ENCODE measurements at regions not wholly inside any gene's neighbourhood (a gene's known extent, or its start where the extent isn't known, plus 50 kb on each side); places are given as distances from the start of the nearest gene placed in this dataset.
"Not testable (repeated sequence)": the region's sequence is repeated elsewhere in the genome, so short reads cannot be mapped to it uniquely, and the experiment has no call there.

DNA sequence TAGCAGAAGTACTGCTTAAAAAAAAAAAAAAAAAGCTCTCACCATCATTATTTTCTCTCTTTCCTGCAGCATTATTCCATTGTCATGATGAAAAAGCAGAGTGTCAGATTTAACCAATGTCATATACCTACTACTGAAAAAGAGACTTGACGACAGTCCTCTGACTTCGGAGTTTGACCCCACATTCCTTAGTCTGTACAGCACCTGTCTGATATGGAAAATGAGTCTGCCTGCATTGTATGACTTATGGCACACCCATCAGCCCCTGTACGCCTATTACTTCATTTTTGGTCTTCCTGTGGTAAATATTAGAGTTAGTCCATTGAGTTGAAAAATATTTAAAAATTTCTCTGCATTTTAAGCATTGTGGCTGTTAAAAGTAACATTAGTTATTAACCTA, 54.5 kb upstream of the NOX4 start:
- no peaks in the 10 kb centered on the region for H3K36me3 ChIP-seq (ENCODE audit: control insufficient read depth in 1 of 2, insufficient read depth in 2 of 2, low read depth in 1 of 2, low read length in 2 of 2)

DNA sequence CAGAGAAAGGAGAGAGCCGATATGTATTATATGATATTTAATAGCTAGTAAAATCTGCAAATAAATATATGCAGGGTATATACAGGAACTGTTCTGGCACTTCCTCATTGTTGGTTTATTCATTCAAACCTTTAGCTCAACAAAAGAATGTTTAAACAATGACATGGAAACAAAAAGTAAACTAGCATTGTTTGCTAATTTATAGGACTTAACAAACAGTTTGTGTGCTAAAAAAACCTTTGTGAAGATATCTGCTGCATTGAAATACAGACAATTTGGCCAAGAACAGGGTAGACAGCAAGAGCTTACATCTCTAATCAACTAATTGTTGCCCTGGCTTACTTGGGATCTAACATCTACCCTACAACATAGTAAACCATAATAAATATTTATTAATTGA, 64.6 kb upstream of the NOX4 start:
- H2BK12ac ChIP-seq (ENCODE audit: low read length in 2 of 2); H3K9me3 ChIP-seq (ENCODE audit: control insufficient read depth, low read length); H2BK120ac ChIP-seq (ENCODE audit: low read depth, low read length); H4K91ac ChIP-seq (ENCODE audit: low read length); H2AK5ac ChIP-seq (ENCODE audit: low read length, severe bottlenecking); H3K18ac ChIP-seq (ENCODE audit: low read depth in 1 of 2, low read length in 2 of 2); H3K23ac ChIP-seq (ENCODE audit: low read length in 2 of 2); H3K4me3 ChIP-seq (ENCODE audit: insufficient read depth in 1 of 2, low read depth in 1 of 2, low read length in 2 of 2); H3K14ac ChIP-seq (ENCODE audit: low read length in 2 of 2); H3K79me1 ChIP-seq (replicated peaks; ENCODE audit: low read length, poor library complexity, severe bottlenecking); DNase-seq; H3K4me1 ChIP-seq (ENCODE audit: control insufficient read depth, insufficient read depth, low read depth, low read length); H4K8ac ChIP-seq (ENCODE audit: low read length); H3K9ac ChIP-seq (ENCODE audit: low read length); H3K36me3 ChIP-seq (ENCODE audit: control insufficient read depth in 1 of 2, insufficient read depth in 2 of 2, low read depth in 1 of 2, low read length in 2 of 2); H3K27ac ChIP-seq (ENCODE audit: low read length, poor library complexity, severe bottlenecking); H3K4me2 ChIP-seq (ENCODE audit: low read length, poor library complexity, severe bottlenecking); H3K27me3 ChIP-seq (ENCODE audit: control insufficient read depth in 1 of 2, insufficient read depth in 1 of 2, low read length in 2 of 2); H2BK5ac ChIP-seq (ENCODE audit: low read depth, low read length, poor library complexity, severe bottlenecking); H2AFZ ChIP-seq (ENCODE audit: low read depth, low read length); H3K4ac ChIP-seq (ENCODE audit: low read depth in 1 of 2, low read length in 2 of 2); H2BK15ac ChIP-seq (ENCODE audit: low read depth, poor library complexity, severe bottlenecking): not testable (repeated sequence)
- WGBS: no CpG with 5 or more reads among the region's 1 CpG

More for the DNA sequence above, 54.5 kb upstream of the NOX4 start:
- Histone ChIP-seq H3K27me3 (ENCODE audit: control insufficient read depth in 1 of 2, insufficient read depth in 1 of 2, low read length in 2 of 2) (no peaks in the 10 kb centered on the region), H2AFZ (ENCODE audit: low read depth, low read length) (no peak overlapping the region), H4K91ac (ENCODE audit: low read length) (no peak overlapping the region), H3K9ac (ENCODE audit: low read length) (no peak overlapping the region), H3K4ac (ENCODE audit: low read depth in 1 of 2, low read length in 2 of 2) (no peak overlapping the region), H3K4me2 (ENCODE audit: low read length, poor library complexity, severe bottlenecking) (no peak overlapping the region), H3K18ac (ENCODE audit: low read depth in 1 of 2, low read length in 2 of 2) (no peak overlapping the region), H2BK12ac (ENCODE audit: low read length in 2 of 2) (no peak overlapping the region), H3K4me3 (ENCODE audit: insufficient read depth in 1 of 2, low read depth in 1 of 2, low read length in 2 of 2) (no peak overlapping the region), H2AK5ac (ENCODE audit: low read length, severe bottlenecking) (no peak overlapping the region), H3K27ac (ENCODE audit: low read length, poor library complexity, severe bottlenecking) (no peak overlapping the region), H3K9me3 (ENCODE audit: control insufficient read depth, low read length) (no peaks in the 10 kb centered on the region), H3K79me1 (replicated peaks; ENCODE audit: low read length, poor library complexity, severe bottlenecking) (no peaks in the 10 kb centered on the region), H3K14ac (ENCODE audit: low read length in 2 of 2) (no peak overlapping the region), H4K8ac (ENCODE audit: low read length) (no peak overlapping the region), H3K23ac (ENCODE audit: low read length in 2 of 2) (no peak overlapping the region), H2BK120ac (ENCODE audit: low read depth, low read length) (no peak overlapping the region), H2BK15ac (ENCODE audit: low read depth, poor library complexity, severe bottlenecking) (no peak overlapping the region), H2BK5ac (ENCODE audit: low read depth, low read length, poor library complexity, severe bottlenecking) (no peak overlapping the region), H3K4me1 (ENCODE audit: control insufficient read depth, insufficient read depth, low read depth, low read length) (no peaks in the 10 kb centered on the region)
- WGBS: 86% methylated on average over 2 of the region's 3 CpGs
- no peak for DNase-seq

DNA sequence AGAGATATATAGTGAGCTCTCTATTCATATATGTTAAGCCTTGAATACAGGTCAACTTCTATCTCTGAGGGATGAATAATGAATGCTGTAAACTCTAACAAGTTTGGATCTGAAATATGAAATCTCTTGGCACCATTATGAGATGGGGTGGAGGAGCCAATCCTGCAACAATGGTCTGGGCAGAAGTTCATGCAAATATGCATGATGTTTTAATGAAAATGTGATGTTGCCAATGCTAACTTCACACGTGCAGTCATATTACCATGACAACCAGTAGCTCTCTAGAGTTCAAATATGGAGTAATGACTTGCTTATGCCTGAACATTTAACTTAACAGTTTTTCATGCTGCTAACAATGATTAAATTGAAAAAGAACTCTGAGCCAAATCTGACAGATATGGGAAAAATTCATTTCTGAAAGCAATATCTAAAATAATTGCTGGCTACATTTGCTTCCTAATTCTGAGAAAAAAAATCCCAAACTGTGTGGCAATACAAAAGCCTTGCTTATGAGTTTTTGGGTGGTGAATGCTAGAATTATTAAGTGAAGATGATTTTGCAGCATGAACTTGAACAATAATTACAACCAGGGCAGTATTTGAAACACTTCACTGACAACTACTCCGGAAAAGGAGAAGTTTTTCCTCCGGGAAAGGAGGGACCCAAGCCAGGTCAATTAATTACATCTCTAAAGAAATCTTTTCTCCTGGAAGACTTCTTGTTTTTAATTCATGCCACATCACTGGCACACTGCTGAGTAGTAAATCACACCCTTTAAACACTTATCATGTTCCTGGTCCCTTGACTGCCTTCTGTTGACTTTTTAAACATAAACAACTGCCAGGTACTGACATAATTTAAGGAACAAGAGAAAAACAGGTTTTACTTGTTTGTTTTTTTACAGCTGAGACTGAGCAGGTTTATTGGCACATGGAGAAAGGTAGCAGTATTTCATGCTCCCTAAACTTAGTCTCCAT, 65.8 kb upstream of the NOX4 start:
- not testable (repeated sequence) for H3K4me1 ChIP-seq (ENCODE audit: control insufficient read depth, insufficient read depth, low read depth, low read length); H2BK120ac ChIP-seq (ENCODE audit: low read depth, low read length); H3K9ac ChIP-seq (ENCODE audit: low read length); H2BK5ac ChIP-seq (ENCODE audit: low read depth, low read length, poor library complexity, severe bottlenecking); H2AFZ ChIP-seq (ENCODE audit: low read depth, low read length); H3K14ac ChIP-seq (ENCODE audit: low read length in 2 of 2); H3K79me1 ChIP-seq (replicated peaks; ENCODE audit: low read length, poor library complexity, severe bottlenecking); H3K23ac ChIP-seq (ENCODE audit: low read length in 2 of 2); H4K91ac ChIP-seq (ENCODE audit: low read length); H3K27me3 ChIP-seq (ENCODE audit: control insufficient read depth in 1 of 2, insufficient read depth in 1 of 2, low read length in 2 of 2); H2BK12ac ChIP-seq (ENCODE audit: low read length in 2 of 2); H2BK15ac ChIP-seq (ENCODE audit: low read depth, poor library complexity, severe bottlenecking); H3K4me2 ChIP-seq (ENCODE audit: low read length, poor library complexity, severe bottlenecking); H2AK5ac ChIP-seq (ENCODE audit: low read length, severe bottlenecking); DNase-seq; H3K9me3 ChIP-seq (ENCODE audit: control insufficient read depth, low read length); H3K27ac ChIP-seq (ENCODE audit: low read length, poor library complexity, severe bottlenecking); H3K4me3 ChIP-seq (ENCODE audit: insufficient read depth in 1 of 2, low read depth in 1 of 2, low read length in 2 of 2); H3K36me3 ChIP-seq (ENCODE audit: control insufficient read depth in 1 of 2, insufficient read depth in 2 of 2, low read depth in 1 of 2, low read length in 2 of 2); H4K8ac ChIP-seq (ENCODE audit: low read length); H3K4ac ChIP-seq (ENCODE audit: low read depth in 1 of 2, low read length in 2 of 2); H3K18ac ChIP-seq (ENCODE audit: low read depth in 1 of 2, low read length in 2 of 2)
- WGBS: 37% methylated on average over 2 of the region's 3 CpGs

DNA sequence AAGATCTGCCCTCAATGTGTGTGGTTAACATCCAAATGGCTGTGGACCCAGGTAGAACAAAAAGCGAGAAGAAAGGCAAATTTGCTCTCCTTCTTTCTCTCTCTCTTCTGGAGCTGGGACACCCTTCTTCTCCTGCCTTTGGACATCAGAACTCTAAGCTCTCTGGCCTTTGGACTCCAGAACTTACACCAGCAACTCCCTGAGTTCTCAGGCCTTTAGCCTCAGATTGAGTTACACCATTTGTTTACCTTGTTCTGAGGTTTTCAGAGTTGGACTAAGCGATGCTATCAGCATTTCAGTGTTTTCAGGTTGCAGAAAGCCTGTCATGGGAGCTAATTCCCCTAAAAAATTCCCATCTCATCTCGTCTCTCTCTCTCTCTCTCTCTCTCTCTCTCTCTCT, 69.4 kb upstream of the NOX4 start:
- not testable (repeated sequence) for H3K79me1 ChIP-seq (replicated peaks; ENCODE audit: low read length, poor library complexity, severe bottlenecking); H4K8ac ChIP-seq (ENCODE audit: low read length); H3K18ac ChIP-seq (ENCODE audit: low read depth in 1 of 2, low read length in 2 of 2); H2BK5ac ChIP-seq (ENCODE audit: low read depth, low read length, poor library complexity, severe bottlenecking); H3K9ac ChIP-seq (ENCODE audit: low read length); H2BK15ac ChIP-seq (ENCODE audit: low read depth, poor library complexity, severe bottlenecking); H2AFZ ChIP-seq (ENCODE audit: low read depth, low read length); H4K91ac ChIP-seq (ENCODE audit: low read length); H2BK120ac ChIP-seq (ENCODE audit: low read depth, low read length); H3K4me3 ChIP-seq (ENCODE audit: insufficient read depth in 1 of 2, low read depth in 1 of 2, low read length in 2 of 2); H3K27me3 ChIP-seq (ENCODE audit: control insufficient read depth in 1 of 2, insufficient read depth in 1 of 2, low read length in 2 of 2); H3K14ac ChIP-seq (ENCODE audit: low read length in 2 of 2); H3K23ac ChIP-seq (ENCODE audit: low read length in 2 of 2); H3K4me1 ChIP-seq (ENCODE audit: control insufficient read depth, insufficient read depth, low read depth, low read length); H2AK5ac ChIP-seq (ENCODE audit: low read length, severe bottlenecking); H3K4me2 ChIP-seq (ENCODE audit: low read length, poor library complexity, severe bottlenecking); H3K36me3 ChIP-seq (ENCODE audit: control insufficient read depth in 1 of 2, insufficient read depth in 2 of 2, low read depth in 1 of 2, low read length in 2 of 2); DNase-seq; H3K4ac ChIP-seq (ENCODE audit: low read depth in 1 of 2, low read length in 2 of 2); H2BK12ac ChIP-seq (ENCODE audit: low read length in 2 of 2); H3K27ac ChIP-seq (ENCODE audit: low read length, poor library complexity, severe bottlenecking); H3K9me3 ChIP-seq (ENCODE audit: control insufficient read depth, low read length)
- 91% methylated on average over 1 of the region's 3 CpGs for WGBS
